Spleen (tissue), 11 donors: ENCODE measurements at regions not wholly inside any gene's neighbourhood (a gene's known extent, or its start where the extent isn't known, plus 50 kb on each side); places are given as distances from the start of the nearest gene placed in this dataset.

ENCODE experiments used
- DNase-seq: peaks from one replicate; pipeline ENCODE4 v3.0.0-alpha.2; 2020
- H3K27ac ChIP-seq, 8 donors: fragments of 200-600 bp; sonication (generic) in 7 of 8; 1 replicate in 4 of 8; 2 replicates in 4 of 8; pipeline versions ENCODE4 v1.5.0 to v1.8.0; 2016 to 2021; ENCODE audit warnings: inconsistent platforms in 4 of 8, mild to moderate bottlenecking in 4 of 8, moderate library complexity in 1 of 8
- H3K27me3 ChIP-seq, 7 donors: fragments of 200-600 bp; sonication (generic) in 6 of 7; replicated peaks in 1 of 7; 1 replicate in 4 of 7; 2 replicates in 3 of 7; pipeline versions ENCODE4 v1.5.0 to v1.8.0; 2016 to 2021; ENCODE audit warnings: inconsistent platforms in 3 of 7, mild to moderate bottlenecking in 1 of 7
- H3K36me3 ChIP-seq, 6 donors: fragments of 200-600 bp; sonication (generic) in 5 of 6; 1 replicate in 4 of 6; 2 replicates in 2 of 6; pipeline versions ENCODE4 v1.5.0 to v1.8.0; 2016 to 2021; ENCODE audit warnings: inconsistent platforms in 2 of 6
- H3K4me1 ChIP-seq, 6 donors: fragments of 200-600 bp; sonication (generic) in 5 of 6; 1 replicate in 3 of 6; 2 replicates in 3 of 6; pipeline versions ENCODE4 v1.5.0 to v1.8.0; 2016 to 2021; ENCODE audit warnings: inconsistent platforms in 3 of 6
- H3K4me3 ChIP-seq, 8 donors: fragments of 200-600 bp; sonication (generic) in 7 of 8; 1 replicate in 4 of 8; 2 replicates in 4 of 8; pipeline versions ENCODE4 v1.5.0 to v1.8.0; 2016 to 2021; ENCODE audit warnings: inconsistent platforms in 4 of 8, mild to moderate bottlenecking in 4 of 8, moderate library complexity in 2 of 8
- H3K9me3 ChIP-seq, 8 donors: fragments of 200-600 bp; sonication (generic) in 7 of 8; 1 replicate in 4 of 8; 2 replicates in 4 of 8; pipeline versions ENCODE4 v1.5.0 to v1.8.0; 2016 to 2021; ENCODE audit warnings: inconsistent platforms in 4 of 8
- POLR2A ChIP-seq, 3 donors: fragments of 450-650 bp; IDR thresholded peaks; one replicate each; pipeline ENCODE4 v1.5.1; 2017; ENCODE audit warnings: antibody characterized with exemption in 3 of 3, mild to moderate bottlenecking in 1 of 3
- POLR2AphosphoS5 ChIP-seq, 3 donors: sonication (generic); formaldehyde crosslinking; IDR thresholded peaks; one replicate each; pipeline ENCODE4 v1.5.1; 2017; ENCODE audit warnings: antibody characterized with exemption in 3 of 3
- WGBS, 5 donors: extraction: QIAGEN DNeasy Blood & Tissue Kit in 3 of 5; methylation state at CpG; one replicate each; pipeline versions ENCODE4 v1.1.5 to v1.1.7; 2013 to 2018; 5-methylcytosine and 5-hydroxymethylcytosine counted together
- intact Hi-C: fragments of 100-400 bp; cut with DNase I; formaldehyde crosslinking; loops from one replicate; pipeline ENCODE4 v1.15.0; 2023; ENCODE audit warnings: low total_unique reads
- TF ChIP-seq, protein P1 (sequence below), 11 experiments: fragments of 200-600 bp in 7 of 11; fragments of 450-650 bp in 4 of 11; sonication (generic) in 4 of 11; IDR thresholded peaks in 8 of 11; conservative IDR thresholded peaks in 3 of 11; 1 replicate in 7 of 11; 2 replicates in 4 of 11; pipeline versions ENCODE4 v1.4.0 to v1.8.0; 2016 to 2021; ENCODE audit warnings: antibody characterized with exemption in 11 of 11, inconsistent platforms in 4 of 11, mild to moderate bottlenecking in 1 of 11
- donor health status: healthy with polysubstance abuse.
- donor health status: DM: no; HTN: no; CAD: no; lungs with moderate emphysema.
- donor health status: DM: no; HTN: no; CAD: no.
- donor health status: Bipolar disorder and iron deficiency.
- donor health status: healthy.
- donor health status: DM: no; HTN: no; CAD: no.
- donor health status: DM: yes; HTN: yes; CAD: no.

DNA sequence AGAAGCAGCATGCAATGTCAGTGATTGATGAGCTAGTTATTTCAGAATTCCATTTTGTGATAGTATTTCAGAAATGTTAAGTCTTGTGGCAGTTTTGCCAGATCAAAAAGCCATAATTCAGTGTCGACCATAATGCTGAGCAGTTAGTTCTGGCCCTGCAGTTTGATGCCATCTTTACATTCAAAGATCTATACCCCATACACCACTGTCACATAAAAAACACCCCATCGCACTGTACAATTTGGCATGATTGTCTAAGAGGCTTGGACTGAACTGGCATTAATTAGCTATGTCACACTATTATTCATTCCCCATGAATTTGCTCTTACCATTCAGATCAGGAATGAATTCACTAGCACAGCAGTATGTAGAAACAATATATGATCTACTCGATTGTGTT is 127.7 kb upstream of the EPHA3 start:
- TF ChIP-seq POLR2AphosphoS5 (IDR thresholded peaks at IDR 0.05) = no peak
- TF ChIP-seq, protein P1, sequence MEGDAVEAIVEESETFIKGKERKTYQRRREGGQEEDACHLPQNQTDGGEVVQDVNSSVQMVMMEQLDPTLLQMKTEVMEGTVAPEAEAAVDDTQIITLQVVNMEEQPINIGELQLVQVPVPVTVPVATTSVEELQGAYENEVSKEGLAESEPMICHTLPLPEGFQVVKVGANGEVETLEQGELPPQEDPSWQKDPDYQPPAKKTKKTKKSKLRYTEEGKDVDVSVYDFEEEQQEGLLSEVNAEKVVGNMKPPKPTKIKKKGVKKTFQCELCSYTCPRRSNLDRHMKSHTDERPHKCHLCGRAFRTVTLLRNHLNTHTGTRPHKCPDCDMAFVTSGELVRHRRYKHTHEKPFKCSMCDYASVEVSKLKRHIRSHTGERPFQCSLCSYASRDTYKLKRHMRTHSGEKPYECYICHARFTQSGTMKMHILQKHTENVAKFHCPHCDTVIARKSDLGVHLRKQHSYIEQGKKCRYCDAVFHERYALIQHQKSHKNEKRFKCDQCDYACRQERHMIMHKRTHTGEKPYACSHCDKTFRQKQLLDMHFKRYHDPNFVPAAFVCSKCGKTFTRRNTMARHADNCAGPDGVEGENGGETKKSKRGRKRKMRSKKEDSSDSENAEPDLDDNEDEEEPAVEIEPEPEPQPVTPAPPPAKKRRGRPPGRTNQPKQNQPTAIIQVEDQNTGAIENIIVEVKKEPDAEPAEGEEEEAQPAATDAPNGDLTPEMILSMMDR (IDR thresholded peaks at IDR 0.05 in 8 of 11, conservative IDR thresholded peaks at IDR 0.05 in 3 of 11) = no peak
- no peak for TF ChIP-seq POLR2A (IDR thresholded peaks at IDR 0.05)
- no peak for DNase-seq
- intact Hi-C loops = no loop called here
- H3K4me3 ChIP-seq = no peak overlapping the region
- peaks cover 0 to 9% (median 5%) of the 10 kb centered on the region in 8 donors for H3K9me3 ChIP-seq
- no peaks in the 10 kb centered on the region for H3K4me1 ChIP-seq
- H3K27ac ChIP-seq = no peak overlapping the region
- H3K36me3 ChIP-seq = no peaks in the 10 kb centered on the region
- WGBS, 5 donors = 78 to 92% (median 79%) methylated on average over 3 of the region's 3 CpGs
- no peaks in the 10 kb centered on the region for H3K27me3 ChIP-seq

DNA sequence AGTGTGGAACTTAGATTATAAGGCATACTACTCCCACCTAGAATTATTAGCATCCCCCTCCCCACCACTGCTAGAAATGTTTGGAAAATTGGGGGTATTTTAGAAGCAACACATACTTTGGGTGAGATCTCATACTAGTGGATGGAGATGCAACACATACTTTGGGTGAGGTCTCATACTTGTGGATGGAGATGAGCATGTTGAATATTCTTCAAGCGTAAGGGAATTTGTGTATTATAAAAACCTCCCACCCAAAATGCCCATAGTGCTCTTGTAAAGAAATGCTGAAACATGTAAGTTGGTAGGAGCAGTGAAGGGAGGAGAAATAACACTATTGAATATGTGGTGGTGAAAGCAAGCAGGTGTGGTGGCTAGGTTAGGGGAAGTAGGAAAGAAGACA is 124.0 kb upstream of the EPHA3 start:
- 85 to 98% (median 90%) methylated on average over 1 of the region's 1 CpG for WGBS, 5 donors
- no peaks in the 10 kb centered on the region for H3K4me1 ChIP-seq
- H3K36me3 ChIP-seq = no peaks in the 10 kb centered on the region
- no peak overlapping the region for H3K4me3 ChIP-seq
- intact Hi-C loops = no loop called here
- no peak for DNase-seq
- no peaks in the 10 kb centered on the region for H3K9me3 ChIP-seq
- no peak for TF ChIP-seq POLR2A (IDR thresholded peaks at IDR 0.05)
- TF ChIP-seq, protein P1 (IDR thresholded peaks at IDR 0.05 in 8 of 11, conservative IDR thresholded peaks at IDR 0.05 in 3 of 11) = no peak
- TF ChIP-seq POLR2AphosphoS5 (IDR thresholded peaks at IDR 0.05) = no peak
- H3K27ac ChIP-seq = no peak overlapping the region
- H3K27me3 ChIP-seq = no peaks in the 10 kb centered on the region

- Histone ChIP-seq H3K27me3 (no peaks in the 10 kb centered on the region), H3K4me3 (no peak overlapping the region), H3K36me3 (no peaks in the 10 kb centered on the region), H3K27ac (no peak overlapping the region), H3K9me3 (no peaks in the 10 kb centered on the region), H3K4me1 (no peaks in the 10 kb centered on the region)
- intact Hi-C loops = no loop called here
- DNase-seq = no peak
- TF ChIP-seq POLR2AphosphoS5 (IDR thresholded peaks at IDR 0.05) (no peak), POLR2A (IDR thresholded peaks at IDR 0.05) (no peak)
- TF ChIP-seq, protein P1 (IDR thresholded peaks at IDR 0.05 in 8 of 11, conservative IDR thresholded peaks at IDR 0.05 in 3 of 11) = no peak
- 72 to 90% (median 80%) methylated on average over 2 of the region's 2 CpGs for WGBS, 5 donors
These were observed 123.2 kb upstream of the EPHA3 start for GRCh38 chr3:88984256-88984655.

GRCh38 chr3:88984832-88985231 is 122.6 kb upstream of the EPHA3 start:
- intact Hi-C loops = no loop called here
- no peaks in the 10 kb centered on the region for H3K36me3 ChIP-seq

More at GRCh38 chr3:88984832-88985231, 122.6 kb upstream of the EPHA3 start:
- no peak overlapping the region for H3K27ac ChIP-seq
- TF ChIP-seq POLR2AphosphoS5 (IDR thresholded peaks at IDR 0.05) (no peak), POLR2A (IDR thresholded peaks at IDR 0.05) (no peak)
- TF ChIP-seq, protein P1 (IDR thresholded peaks at IDR 0.05 in 8 of 11, conservative IDR thresholded peaks at IDR 0.05 in 3 of 11) = no peak
- no peak for DNase-seq
- no peaks in the 10 kb centered on the region for H3K27me3 ChIP-seq
- no peaks in the 10 kb centered on the region for H3K9me3 ChIP-seq
- WGBS, 5 donors = 46 to 58% (median 54%) methylated on average over 2 of the region's 2 CpGs
- no peak overlapping the region for H3K4me3 ChIP-seq
- no peaks in the 10 kb centered on the region for H3K4me1 ChIP-seq
